ENCODE measurements at regions not wholly inside any gene's neighbourhood (a gene's known extent, or its start where the extent isn't known, plus 50 kb on each side); places are given as distances from the start of the nearest gene placed in this dataset.

DNA sequence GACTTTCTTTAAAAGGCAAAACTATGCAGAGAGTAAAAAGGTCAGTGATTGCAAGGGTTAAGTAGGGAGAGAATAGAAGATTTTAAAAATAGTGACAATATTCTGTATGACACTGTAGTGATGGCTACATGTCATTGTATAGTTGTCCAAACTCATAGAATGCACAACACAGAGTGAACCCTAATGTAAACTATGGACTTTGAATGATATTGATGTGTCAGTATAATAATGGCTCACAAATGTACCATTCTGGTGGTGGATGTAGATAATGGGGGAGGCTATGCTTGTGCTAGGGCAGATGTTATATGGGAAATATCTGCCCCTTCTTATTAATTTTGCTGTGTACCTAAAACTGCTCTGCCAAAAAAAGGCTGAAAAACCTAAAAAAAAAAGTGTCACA lies 468.9 kb downstream of the KIF4B start:
- no peaks in the 10 kb centered on the region for H3K27me3 ChIP-seq (ENCODE audit: control insufficient read depth in 2 of 2, insufficient read depth in 2 of 2, low read length in 2 of 2)
- ATAC-seq (no peak), FAIRE-seq (no peak), DNase-seq (ENCODE audit: extremely low read depth in 1 of 4, low spot score in 3 of 4) (no peak)
- TF ChIP-seq, protein P1, sequence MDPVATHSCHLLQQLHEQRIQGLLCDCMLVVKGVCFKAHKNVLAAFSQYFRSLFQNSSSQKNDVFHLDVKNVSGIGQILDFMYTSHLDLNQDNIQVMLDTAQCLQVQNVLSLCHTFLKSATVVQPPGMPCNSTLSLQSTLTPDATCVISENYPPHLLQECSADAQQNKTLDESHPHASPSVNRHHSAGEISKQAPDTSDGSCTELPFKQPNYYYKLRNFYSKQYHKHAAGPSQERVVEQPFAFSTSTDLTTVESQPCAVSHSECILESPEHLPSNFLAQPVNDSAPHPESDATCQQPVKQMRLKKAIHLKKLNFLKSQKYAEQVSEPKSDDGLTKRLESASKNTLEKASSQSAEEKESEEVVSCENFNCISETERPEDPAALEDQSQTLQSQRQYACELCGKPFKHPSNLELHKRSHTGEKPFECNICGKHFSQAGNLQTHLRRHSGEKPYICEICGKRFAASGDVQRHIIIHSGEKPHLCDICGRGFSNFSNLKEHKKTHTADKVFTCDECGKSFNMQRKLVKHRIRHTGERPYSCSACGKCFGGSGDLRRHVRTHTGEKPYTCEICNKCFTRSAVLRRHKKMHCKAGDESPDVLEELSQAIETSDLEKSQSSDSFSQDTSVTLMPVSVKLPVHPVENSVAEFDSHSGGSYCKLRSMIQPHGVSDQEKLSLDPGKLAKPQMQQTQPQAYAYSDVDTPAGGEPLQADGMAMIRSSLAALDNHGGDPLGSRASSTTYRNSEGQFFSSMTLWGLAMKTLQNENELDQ (CRISPR knock-in tag; IDR thresholded peaks at IDR 0.05; ENCODE audit: borderline replicate concordance), result no peak
- TF ChIP-seq ZNF239 (CRISPR knock-in tag; IDR thresholded peaks at IDR 0.05) (no peak), ZZZ3 (IDR thresholded peaks at IDR 0.05) (no peak), HEY1 (CRISPR knock-in tag; IDR thresholded peaks at IDR 0.05; ENCODE audit: borderline replicate concordance) (no peak), KAT8 (IDR thresholded peaks at IDR 0.05; ENCODE audit: low read depth) (no peak), PCBP2 (IDR thresholded peaks at IDR 0.05; ENCODE audit: low read depth, low read length, poor library complexity, severe bottlenecking) (no peak), SREBF2 (CRISPR knock-in tag; IDR thresholded peaks at IDR 0.05) (no peak), YBX1 (IDR thresholded peaks at IDR 0.05) (no peak), KLF16 (IDR thresholded peaks at IDR 0.05) (no peak), PRPF4 (IDR thresholded peaks at IDR 0.05; ENCODE audit: insufficient read depth, low read depth, low read length, poor library complexity, severe bottlenecking) (no peak), NCOA4 (IDR thresholded peaks at IDR 0.05; ENCODE audit: partially characterized antibody) (no peak), TRIM28 (IDR thresholded peaks at IDR 0.05) (no peak), SRSF7 (optimal IDR thresholded peaks at IDR 0.05; ENCODE audit: low read depth, low read length) (no peak), TRIM24 (IDR thresholded peaks at IDR 0.05) (no peak), TAF7 (tag; IDR thresholded peaks at IDR 0.05) (no peak), BRCA1 (IDR thresholded peaks at IDR 0.05) (no peak), BRCA1 (CRISPR knock-in tag; IDR thresholded peaks at IDR 0.05) (no peak), NR1H2 (CRISPR knock-in tag; IDR thresholded peaks at IDR 0.05) (no peak), DIDO1 (tag; IDR thresholded peaks at IDR 0.05; ENCODE audit: low read depth) (no peak)
- TF ChIP-seq, protein P2, sequence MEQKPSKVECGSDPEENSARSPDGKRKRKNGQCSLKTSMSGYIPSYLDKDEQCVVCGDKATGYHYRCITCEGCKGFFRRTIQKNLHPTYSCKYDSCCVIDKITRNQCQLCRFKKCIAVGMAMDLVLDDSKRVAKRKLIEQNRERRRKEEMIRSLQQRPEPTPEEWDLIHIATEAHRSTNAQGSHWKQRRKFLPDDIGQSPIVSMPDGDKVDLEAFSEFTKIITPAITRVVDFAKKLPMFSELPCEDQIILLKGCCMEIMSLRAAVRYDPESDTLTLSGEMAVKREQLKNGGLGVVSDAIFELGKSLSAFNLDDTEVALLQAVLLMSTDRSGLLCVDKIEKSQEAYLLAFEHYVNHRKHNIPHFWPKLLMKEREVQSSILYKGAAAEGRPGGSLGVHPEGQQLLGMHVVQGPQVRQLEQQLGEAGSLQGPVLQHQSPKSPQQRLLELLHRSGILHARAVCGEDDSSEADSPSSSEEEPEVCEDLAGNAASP (IDR thresholded peaks at IDR 0.05), result no peak
- TF ChIP-seq, protein P3, sequence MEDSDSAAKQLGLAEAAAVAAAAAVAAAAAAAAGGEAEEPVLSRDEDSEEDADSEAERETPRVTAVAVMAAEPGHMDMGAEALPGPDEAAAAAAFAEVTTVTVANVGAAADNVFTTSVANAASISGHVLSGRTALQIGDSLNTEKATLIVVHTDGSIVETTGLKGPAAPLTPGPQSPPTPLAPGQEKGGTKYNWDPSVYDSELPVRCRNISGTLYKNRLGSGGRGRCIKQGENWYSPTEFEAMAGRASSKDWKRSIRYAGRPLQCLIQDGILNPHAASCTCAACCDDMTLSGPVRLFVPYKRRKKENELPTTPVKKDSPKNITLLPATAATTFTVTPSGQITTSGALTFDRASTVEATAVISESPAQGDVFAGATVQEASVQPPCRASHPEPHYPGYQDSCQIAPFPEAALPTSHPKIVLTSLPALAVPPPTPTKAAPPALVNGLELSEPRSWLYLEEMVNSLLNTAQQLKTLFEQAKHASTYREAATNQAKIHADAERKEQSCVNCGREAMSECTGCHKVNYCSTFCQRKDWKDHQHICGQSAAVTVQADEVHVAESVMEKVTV (CRISPR knock-in tag; IDR thresholded peaks at IDR 0.05), result no peak
- H3K36me3 ChIP-seq (ENCODE audit: control insufficient read depth, insufficient read depth, low read length), result no peaks in the 10 kb centered on the region
- ChIA-PET POLR2A (interaction anchor here (0.6 kb wide), 1 partner anchor 341 kb away, joined by 3 read pairs; no protein-coding TSS in a partner anchor), CTCF (ENCODE audit: low intra/inter-chr PET ratio) (no interaction called here)
- H3K4me2 ChIP-seq (ENCODE audit: insufficient read depth, low read length), result no peak overlapping the region
- H3K27ac ChIP-seq (ENCODE audit: extremely low read depth, low read depth, low read length), result no peak overlapping the region
- no peaks in the 10 kb centered on the region for H3K79me2 ChIP-seq (ENCODE audit: control insufficient read depth, insufficient read depth, low read length)
- no peak overlapping the region for H2AFZ ChIP-seq (ENCODE audit: low read depth, low read length)
- no peaks in the 10 kb centered on the region for H3K9me1 ChIP-seq (ENCODE audit: control insufficient read depth, insufficient read depth, low read length)
- BruUV-seq (replicated peaks), result no TSS peak
- H3K9me3 ChIP-seq (replicated peaks; ENCODE audit: control insufficient read depth, insufficient read depth, low read depth, low read length), result no peaks in the 10 kb centered on the region
- intact Hi-C loops (cut with micrococcal nuclease) (no loop called here), in situ Hi-C loops (cut with MboI) (no loop called here)
- no peaks in the 10 kb centered on the region for H3K4me1 ChIP-seq (replicated peaks in 1 of 2; ENCODE audit: control insufficient read depth in 2 of 2, insufficient read depth in 2 of 2, low read length in 2 of 2)
- no peaks in the 10 kb centered on the region for H4K20me1 ChIP-seq (replicated peaks; ENCODE audit: control insufficient read depth, insufficient read depth, low read length)
- H3K4me3 ChIP-seq, result no peak overlapping the region
- no peak overlapping the region for H3K9ac ChIP-seq (ENCODE audit: insufficient read depth in 1 of 2, low read depth in 2 of 2, low read length in 2 of 2)
